HL-60 (cell line): ENCODE measurements at regions not wholly inside any gene's neighbourhood (a gene's known extent, or its start where the extent isn't known, plus 50 kb on each side); places are given as distances from the start of the nearest gene placed in this dataset.

Experiments used
- CTCF ChIP-seq: IDR thresholded peaks from one replicate; pipeline ENCODE4 v1.5.1; 2011; ENCODE audit warnings: low read length, control low read depth, inconsistent platforms; ENCODE audit not compliant: insufficient read depth
- GABPA ChIP-seq: IDR thresholded peaks from 2 replicates; pipeline ENCODE4 v1.6.1; 2012; ENCODE audit warnings: low read depth
- REST ChIP-seq: IDR thresholded peaks from 2 replicates; pipeline ENCODE4 v1.6.1; 2012; ENCODE audit warnings: low read depth; ENCODE audit not compliant: insufficient replicate concordance

DNA sequence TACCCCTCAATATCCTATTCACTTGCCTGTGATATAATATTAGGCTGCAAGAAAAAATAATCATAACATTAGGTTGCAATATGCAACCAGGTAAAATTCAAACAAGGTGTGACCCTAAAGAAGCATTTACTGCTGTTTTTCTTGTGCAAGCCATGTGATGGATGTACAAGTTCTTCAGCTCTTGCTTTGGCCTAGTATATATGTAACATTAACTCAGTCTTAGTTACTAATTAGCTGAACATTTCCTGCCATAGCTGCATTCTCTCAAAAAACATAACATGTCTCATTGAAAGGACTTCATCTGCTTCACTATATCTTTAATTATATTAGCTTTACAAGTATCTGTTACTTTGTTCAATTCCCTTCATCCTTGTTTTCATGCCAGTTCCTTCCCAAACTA, 406.8 kb upstream of the HTR2A start:
- no peak for TF ChIP-seq GABPA
- TF ChIP-seq CTCF = no peak
- TF ChIP-seq REST = no peak
